ENCODE measurements at regions not wholly inside any gene's neighbourhood (a gene's known extent, or its start where the extent isn't known, plus 50 kb on each side); places are given as distances from the start of the nearest gene placed in this dataset.

- no peak for DNase-seq
- H2AFZ ChIP-seq (ENCODE audit: low read depth), result no peak overlapping the region
- no peak overlapping the region for H3K4me2 ChIP-seq
- 53% methylated on average over 2 of the region's 2 CpGs for WGBS (ENCODE audit: low lambda C conversion rate)
- no peaks in the 10 kb centered on the region for H3F3A ChIP-seq (replicated peaks; ENCODE audit: insufficient read depth)
- no peaks in the 10 kb centered on the region for H3K9me3 ChIP-seq
- TF ChIP-seq GABPA (IDR thresholded peaks at IDR 0.05; ENCODE audit: low read depth) (no peak), RCOR1 (IDR thresholded peaks at IDR 0.05; ENCODE audit: low read length) (no peak), RXRA (IDR thresholded peaks at IDR 0.05; ENCODE audit: borderline replicate concordance, low read depth) (no peak), YY1 (IDR thresholded peaks at IDR 0.05; ENCODE audit: low read depth) (no peak), USF1 (IDR thresholded peaks at IDR 0.05; ENCODE audit: borderline replicate concordance, low read depth) (no peak), TCF12 (IDR thresholded peaks at IDR 0.05) (no peak), ELF1 (IDR thresholded peaks at IDR 0.05) (no peak), EP300 (IDR thresholded peaks at IDR 0.05; ENCODE audit: borderline replicate concordance in 1 of 2, low read depth in 1 of 2, low read length in 1 of 2) (no peak), RFX5 (IDR thresholded peaks at IDR 0.05; ENCODE audit: low read length) (no peak), POLR2AphosphoS5 (IDR thresholded peaks at IDR 0.05; ENCODE audit: low read depth, low read length) (no peak), USF2 (IDR thresholded peaks at IDR 0.05; ENCODE audit: borderline replicate concordance, low read depth, low read length) (no peak), RAD21 (IDR thresholded peaks at IDR 0.05; ENCODE audit: low read length) (no peak), EZH2phosphoT487 (IDR thresholded peaks at IDR 0.05; ENCODE audit: borderline replicate concordance, low read depth) (no peak), TAF1 (IDR thresholded peaks at IDR 0.05; ENCODE audit: borderline replicate concordance, low read depth, low read length) (no peak), CHD2 (IDR thresholded peaks at IDR 0.05; ENCODE audit: low read length, partially characterized antibody) (no peak), MXI1 (IDR thresholded peaks at IDR 0.05; ENCODE audit: low read depth, low read length) (no peak), TEAD4 (IDR thresholded peaks at IDR 0.05; ENCODE audit: borderline replicate concordance, insufficient read depth) (no peak)
- TF ChIP-seq, protein P1, sequence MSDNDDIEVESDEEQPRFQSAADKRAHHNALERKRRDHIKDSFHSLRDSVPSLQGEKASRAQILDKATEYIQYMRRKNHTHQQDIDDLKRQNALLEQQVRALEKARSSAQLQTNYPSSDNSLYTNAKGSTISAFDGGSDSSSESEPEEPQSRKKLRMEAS (IDR thresholded peaks at IDR 0.05; ENCODE audit: low read depth), result no peak
- TF ChIP-seq, protein P2, sequence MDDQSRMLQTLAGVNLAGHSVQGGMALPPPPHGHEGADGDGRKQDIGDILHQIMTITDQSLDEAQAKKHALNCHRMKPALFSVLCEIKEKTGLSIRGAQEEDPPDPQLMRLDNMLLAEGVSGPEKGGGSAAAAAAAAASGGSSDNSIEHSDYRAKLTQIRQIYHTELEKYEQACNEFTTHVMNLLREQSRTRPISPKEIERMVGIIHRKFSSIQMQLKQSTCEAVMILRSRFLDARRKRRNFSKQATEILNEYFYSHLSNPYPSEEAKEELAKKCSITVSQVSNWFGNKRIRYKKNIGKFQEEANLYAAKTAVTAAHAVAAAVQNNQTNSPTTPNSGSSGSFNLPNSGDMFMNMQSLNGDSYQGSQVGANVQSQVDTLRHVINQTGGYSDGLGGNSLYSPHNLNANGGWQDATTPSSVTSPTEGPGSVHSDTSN (IDR thresholded peaks at IDR 0.05), result no peak
- TF ChIP-seq, protein P3, sequence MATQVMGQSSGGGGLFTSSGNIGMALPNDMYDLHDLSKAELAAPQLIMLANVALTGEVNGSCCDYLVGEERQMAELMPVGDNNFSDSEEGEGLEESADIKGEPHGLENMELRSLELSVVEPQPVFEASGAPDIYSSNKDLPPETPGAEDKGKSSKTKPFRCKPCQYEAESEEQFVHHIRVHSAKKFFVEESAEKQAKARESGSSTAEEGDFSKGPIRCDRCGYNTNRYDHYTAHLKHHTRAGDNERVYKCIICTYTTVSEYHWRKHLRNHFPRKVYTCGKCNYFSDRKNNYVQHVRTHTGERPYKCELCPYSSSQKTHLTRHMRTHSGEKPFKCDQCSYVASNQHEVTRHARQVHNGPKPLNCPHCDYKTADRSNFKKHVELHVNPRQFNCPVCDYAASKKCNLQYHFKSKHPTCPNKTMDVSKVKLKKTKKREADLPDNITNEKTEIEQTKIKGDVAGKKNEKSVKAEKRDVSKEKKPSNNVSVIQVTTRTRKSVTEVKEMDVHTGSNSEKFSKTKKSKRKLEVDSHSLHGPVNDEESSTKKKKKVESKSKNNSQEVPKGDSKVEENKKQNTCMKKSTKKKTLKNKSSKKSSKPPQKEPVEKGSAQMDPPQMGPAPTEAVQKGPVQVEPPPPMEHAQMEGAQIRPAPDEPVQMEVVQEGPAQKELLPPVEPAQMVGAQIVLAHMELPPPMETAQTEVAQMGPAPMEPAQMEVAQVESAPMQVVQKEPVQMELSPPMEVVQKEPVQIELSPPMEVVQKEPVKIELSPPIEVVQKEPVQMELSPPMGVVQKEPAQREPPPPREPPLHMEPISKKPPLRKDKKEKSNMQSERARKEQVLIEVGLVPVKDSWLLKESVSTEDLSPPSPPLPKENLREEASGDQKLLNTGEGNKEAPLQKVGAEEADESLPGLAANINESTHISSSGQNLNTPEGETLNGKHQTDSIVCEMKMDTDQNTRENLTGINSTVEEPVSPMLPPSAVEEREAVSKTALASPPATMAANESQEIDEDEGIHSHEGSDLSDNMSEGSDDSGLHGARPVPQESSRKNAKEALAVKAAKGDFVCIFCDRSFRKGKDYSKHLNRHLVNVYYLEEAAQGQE (IDR thresholded peaks at IDR 0.05; ENCODE audit: low read depth, low read length), result no peak
- H3K9ac ChIP-seq, result no peak overlapping the region
- no peaks in the 10 kb centered on the region for H3K36me3 ChIP-seq (replicated peaks in 1 of 2; ENCODE audit: control insufficient read depth in 1 of 2, insufficient read depth in 2 of 2, low read length in 1 of 2)
- H3K27me3 ChIP-seq (ENCODE audit: insufficient read depth), result no peaks in the 10 kb centered on the region
- no peaks in the 10 kb centered on the region for H4K20me1 ChIP-seq (ENCODE audit: insufficient read depth)
- H3K9me2 ChIP-seq, result no peaks in the 10 kb centered on the region
- ChIA-PET POLR2A (interaction anchor here (0.6 kb wide), 1 partner anchor 12 kb away, joined by 6 read pairs; no protein-coding TSS in a partner anchor), CTCF (interaction anchor here (0.7 kb wide), 1 partner anchor 201 kb away, joined by 3 read pairs; no protein-coding TSS in a partner anchor)
- H3K4me1 ChIP-seq (ENCODE audit: control insufficient read depth in 1 of 2, insufficient read depth in 2 of 2, low read depth in 1 of 2, low read length in 1 of 2), result no peaks in the 10 kb centered on the region
- no peak overlapping the region for H3K27ac ChIP-seq (ENCODE audit: low read depth in 2 of 2, low read length in 1 of 2)
- H3K79me2 ChIP-seq (ENCODE audit: insufficient read depth), result no peaks in the 10 kb centered on the region
- H3K4me3 ChIP-seq (ENCODE audit: low read depth in 2 of 2, low read length in 1 of 2), result no peak overlapping the region
Measured at GRCh38 chr3:182523836-182524235, 269.5 kb upstream of the ATP11B start.

Measured in SK-N-SH (cell line).